Urothelium cell line (cell line): ENCODE measurements at regions not wholly inside any gene's neighbourhood (a gene's known extent, or its start where the extent isn't known, plus 50 kb on each side); places are given as distances from the start of the nearest gene placed in this dataset.
"Not testable (repeated sequence)": the region's sequence is repeated elsewhere in the genome, so short reads cannot be mapped to it uniquely, and the experiment has no call there.

Source experiments
- DNase-seq: peaks from one replicate; pipeline ENCODE4 v3.0.0; 2011; ENCODE audit warnings: low spot score, mixed read lengths
- FAIRE-seq: peaks from 2 replicates; lab custom pipeline; 2011; peaks lifted over from hg19 to GRCh38; lab: Jason Lieb, UNC

DNA sequence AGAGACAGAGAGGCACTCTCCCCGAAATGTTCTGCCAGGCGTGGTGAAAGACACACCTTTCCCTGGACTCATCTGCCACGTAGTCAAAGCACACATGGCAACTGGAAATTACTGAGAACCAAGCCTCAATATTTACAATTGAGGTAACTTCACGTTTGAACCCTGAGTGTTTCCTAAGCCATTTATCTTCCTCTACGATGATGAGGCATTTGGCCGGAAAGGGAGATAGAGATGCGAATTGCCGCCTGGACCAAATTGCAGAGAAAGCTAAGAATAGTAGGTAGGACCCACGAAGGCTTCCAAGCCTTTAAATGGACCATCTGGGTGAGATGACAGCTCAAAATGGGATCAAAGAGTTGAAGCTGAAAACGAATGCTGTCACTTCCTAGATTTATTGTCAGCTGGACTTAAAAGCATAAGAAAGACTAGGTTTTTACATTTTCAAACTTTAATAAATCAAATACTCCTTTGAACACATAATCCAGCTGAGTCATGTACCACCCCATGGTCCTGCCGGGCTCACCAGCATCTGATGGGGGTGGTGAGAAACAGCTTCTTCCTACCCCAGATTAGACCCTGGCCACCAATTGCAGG is 135.6 kb upstream of the LYZL2 start:
- no peak for DNase-seq
- FAIRE-seq = no peak

DNA sequence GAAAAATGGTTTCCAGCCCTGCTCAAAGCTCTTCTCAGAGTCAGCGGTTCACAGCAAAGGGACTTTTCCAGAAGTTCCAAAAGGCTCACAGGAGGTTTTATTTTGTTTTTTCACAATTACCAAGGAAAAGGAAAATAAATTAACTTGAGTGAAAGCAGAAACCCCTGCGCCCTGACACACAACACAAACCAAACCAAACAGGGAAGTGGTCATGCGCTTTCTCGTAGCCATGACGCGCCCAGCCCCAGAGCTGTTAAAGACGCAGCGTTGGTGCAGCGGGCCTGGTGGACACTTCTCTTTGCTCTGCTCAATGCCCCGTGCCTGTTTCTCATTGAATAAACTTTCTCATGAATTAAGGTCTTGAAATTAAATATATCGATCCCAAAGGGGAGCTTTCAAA is 134.4 kb upstream of the LYZL2 start:
- DNase-seq (no peak), FAIRE-seq (no peak)

- DNase-seq (no peak), FAIRE-seq (no peak)
Measured at GRCh38 chr10:30762620-30763019, 133.1 kb upstream of the LYZL2 start.

DNA sequence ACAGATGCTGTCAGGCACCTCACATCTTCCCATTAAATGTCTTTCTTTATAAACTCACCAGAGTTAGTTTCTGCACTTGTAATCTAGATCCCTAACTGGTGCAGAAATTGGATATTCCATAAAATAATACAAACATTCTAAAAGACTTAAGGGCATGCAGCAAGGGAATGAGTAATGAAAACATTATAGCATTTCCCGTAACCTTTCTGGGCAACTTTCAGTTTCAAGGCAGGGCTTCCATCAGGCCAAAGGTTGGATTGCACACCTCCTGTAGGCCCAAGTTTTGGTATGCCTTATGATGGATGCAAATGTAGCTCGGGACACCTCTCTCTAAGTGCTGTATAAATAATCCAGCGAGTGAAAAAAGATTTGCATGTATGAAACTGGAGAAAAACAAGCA is 129.9 kb upstream of the LYZL2 start:
- no peak for FAIRE-seq

GRCh38 chr10:30758338-30758737 is 128.8 kb upstream of the LYZL2 start:
- DNase-seq (no peak), FAIRE-seq (no peak)

More for the DNA sequence above, 129.9 kb upstream of the LYZL2 start:
- no peak for DNase-seq

DNA sequence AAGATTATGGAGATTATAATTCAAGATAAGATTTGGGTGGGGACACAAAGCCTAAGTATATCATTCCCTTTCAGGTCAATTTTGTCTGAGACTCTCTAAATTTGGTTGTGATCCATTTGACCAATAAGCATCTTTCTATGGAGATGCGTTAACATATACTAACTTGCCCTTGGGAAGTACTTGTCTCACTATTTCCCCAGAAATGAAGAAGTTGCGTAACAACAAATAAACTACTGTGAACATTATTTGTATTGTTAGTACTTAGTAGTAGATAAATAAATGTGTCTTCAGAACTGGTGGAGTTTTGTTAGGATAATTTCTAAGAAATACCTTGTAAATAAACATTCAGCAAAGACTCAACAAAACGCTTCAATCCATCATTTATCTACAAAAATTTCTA is 127.3 kb upstream of the LYZL2 start:
- no peak for DNase-seq
- FAIRE-seq = no peak

- no peak for FAIRE-seq
- no peak for DNase-seq
Measured at GRCh38 chr10:30756151-30756550, 126.6 kb upstream of the LYZL2 start.

DNA sequence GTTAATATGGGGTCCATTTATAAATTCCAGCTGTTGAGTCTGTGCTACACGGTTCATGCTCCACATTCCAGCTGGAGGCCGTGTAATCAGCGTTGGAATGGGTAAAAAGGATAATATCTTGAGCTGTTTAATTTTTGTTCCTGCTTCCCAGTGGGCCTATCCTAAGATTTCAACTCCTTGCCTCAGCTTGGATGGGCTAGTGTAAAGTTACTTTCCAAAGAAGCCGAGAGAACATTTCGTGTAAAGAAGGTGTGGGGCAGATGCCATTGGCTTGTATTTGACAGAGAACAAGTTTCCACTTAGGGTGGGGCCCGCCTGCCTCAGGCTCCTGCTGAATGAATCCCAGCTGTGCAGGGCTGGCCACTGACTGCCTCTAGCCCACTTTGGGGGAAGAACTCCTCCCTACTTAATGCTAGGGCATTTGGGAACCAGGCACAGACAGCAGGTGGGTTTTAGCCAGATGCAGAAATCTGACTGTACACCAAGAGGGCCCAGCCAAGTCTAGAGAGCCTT is 125.9 kb upstream of the LYZL2 start:
- DNase-seq (no peak), FAIRE-seq (no peak)

- FAIRE-seq (no peak), DNase-seq (no peak)
Measured at GRCh38 chr10:30752481-30752881, 122.9 kb upstream of the LYZL2 start.

DNA sequence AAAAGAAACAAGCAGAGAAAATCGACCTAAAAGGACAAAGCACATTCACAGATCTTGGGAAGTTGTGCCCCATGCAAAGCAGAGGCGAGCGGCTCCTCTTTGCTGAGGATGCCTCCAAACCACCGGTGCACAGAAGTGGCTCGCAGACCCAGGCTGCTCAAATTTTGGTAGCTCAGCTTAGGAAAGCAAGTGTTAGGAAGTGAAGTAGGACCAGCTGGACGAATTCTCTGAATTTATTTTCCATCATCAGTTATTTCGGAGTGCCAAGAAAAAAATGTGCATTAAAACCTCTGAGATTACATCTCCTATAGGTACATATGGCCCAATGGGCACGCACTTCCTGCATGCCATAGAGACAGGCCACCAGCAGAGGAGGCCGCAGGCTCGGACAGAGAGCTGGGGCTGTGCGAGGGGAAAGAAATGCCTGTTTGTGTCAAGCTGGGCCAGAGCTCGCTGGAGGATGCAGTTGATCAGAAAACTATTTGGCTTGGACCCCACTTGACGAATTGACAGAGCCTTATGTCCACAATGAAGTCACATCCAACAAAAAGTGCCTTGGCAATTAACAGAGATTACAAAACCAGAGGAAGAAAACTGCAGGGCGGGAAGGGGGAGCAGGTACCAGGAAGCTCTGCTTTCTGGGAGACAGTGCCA is 122.3 kb upstream of the LYZL2 start:
- FAIRE-seq = peak; percentile 86

GRCh38 chr10:30750971-30751677 is 121.6 kb upstream of the LYZL2 start:
- no peak for DNase-seq
- no peak for FAIRE-seq

More for the DNA sequence above, 122.3 kb upstream of the LYZL2 start:
- DNase-seq = peak; percentile 71

DNA sequence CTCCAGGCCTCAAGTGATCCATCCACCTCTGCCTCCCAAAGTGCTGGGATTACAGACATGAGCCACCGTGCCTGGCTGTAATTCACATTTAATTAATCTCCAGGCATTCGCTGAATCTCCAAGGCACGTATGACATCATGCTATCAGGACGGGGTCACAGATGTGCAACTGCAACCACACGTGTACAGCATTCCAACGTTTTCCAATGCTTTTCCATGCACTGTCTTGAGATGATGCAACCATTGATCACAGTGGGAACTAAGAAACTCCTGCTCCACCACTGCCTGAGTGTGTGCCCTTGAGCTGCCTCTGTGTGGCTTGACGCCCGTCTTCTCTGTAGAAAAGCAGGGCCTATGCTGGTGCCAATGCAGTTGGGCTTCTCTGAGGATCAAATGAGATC is 119.8 kb upstream of the LYZL2 start:
- peak; percentile 35 for FAIRE-seq
- DNase-seq = no peak

GRCh38 chr10:30748152-30748973 is 118.8 kb upstream of the LYZL2 start:
- FAIRE-seq = no peak

DNA sequence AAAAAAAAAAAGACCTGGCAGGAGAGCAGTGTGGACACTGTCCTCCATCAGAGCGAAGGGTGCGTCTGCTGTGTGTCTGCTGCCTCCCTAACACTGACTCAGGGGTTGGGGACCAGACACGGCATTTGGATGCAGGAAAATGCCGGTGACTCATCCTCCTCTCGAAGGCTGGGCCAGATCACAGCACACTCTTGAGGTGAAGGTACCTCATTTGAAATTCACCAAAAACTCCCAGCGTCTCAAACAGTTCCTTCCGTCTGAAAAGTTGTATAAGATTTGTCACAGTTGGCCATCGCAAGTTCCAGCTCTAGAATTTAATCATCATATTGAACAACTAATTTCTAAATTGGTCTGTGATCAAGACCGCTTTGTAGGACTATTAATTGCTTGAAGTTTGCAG is 118.1 kb upstream of the LYZL2 start:
- FAIRE-seq = no peak
- DNase-seq = peak; percentile 60

More at GRCh38 chr10:30748152-30748973, 118.8 kb upstream of the LYZL2 start:
- no peak for DNase-seq

DNA sequence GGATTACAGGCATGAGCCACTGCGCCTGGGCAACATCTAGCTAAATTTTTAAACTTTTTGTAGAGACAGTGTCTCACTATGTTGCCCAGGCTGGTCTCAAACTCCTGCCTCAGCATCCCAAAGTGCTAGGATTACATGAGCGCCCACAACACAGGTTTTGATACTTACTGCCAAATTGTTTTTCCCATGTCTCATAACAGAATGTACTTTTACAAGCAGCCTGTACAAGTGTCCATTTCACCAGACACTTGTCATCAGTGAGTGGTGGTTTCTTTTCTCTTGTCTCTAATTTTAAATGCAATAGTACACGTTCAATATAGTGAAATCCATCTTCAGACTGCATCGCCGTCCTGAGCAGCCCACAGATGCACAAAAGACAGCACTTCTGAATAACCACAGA is 116.4 kb upstream of the LYZL2 start:
- DNase-seq (no peak), FAIRE-seq (no peak)

GRCh38 chr10:30744106-30744505 is 114.6 kb upstream of the LYZL2 start:
- no peak for FAIRE-seq
- DNase-seq = no peak

- peak; percentile 9 for FAIRE-seq
- DNase-seq = no peak
Measured at GRCh38 chr10:30743586-30743985, 114.0 kb upstream of the LYZL2 start.

DNA sequence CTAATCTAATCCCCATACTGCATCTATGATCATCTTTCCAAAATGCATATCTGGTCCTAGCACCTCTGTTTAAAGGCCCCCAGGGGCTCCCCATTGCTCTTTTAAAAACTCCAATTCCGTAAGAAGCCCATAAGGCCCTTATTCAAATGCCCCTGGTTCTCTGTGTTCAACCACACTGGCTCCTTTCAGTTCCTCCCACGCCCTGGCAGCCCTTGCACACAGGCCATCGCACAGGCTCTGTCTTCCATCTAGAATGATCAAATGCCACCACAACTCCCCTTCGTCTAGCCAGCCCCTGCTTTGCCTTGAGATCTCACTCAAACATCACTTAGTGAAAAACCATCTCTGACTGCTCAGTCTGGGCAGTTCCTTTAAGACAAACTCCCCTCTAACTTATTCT is 112.9 kb upstream of the LYZL2 start:
- FAIRE-seq (no peak), DNase-seq (no peak)

DNA sequence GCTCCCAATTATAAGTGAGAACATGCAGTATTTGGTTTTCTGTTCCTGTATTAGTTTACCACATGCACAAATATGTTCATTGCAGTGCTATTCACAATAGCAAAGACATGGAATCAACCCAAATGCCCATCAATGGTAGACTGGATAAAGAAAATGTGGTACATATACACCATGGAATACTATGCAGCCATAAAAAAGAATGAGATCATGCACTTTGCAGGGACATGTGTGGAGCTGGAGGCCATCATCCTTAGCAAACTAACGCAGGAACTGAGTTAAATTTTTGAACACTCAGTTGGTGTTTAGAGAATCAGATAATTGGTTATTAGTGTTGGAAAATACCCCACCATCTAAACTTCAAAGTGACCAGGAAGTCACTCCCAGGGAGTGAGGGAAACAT is 111.2 kb upstream of the LYZL2 start:
- not testable (repeated sequence) for FAIRE-seq

GRCh38 chr10:30738416-30738815 is 108.9 kb upstream of the LYZL2 start:
- FAIRE-seq = no peak

More for the DNA sequence above, 111.2 kb upstream of the LYZL2 start:
- not testable (repeated sequence) for DNase-seq

DNA sequence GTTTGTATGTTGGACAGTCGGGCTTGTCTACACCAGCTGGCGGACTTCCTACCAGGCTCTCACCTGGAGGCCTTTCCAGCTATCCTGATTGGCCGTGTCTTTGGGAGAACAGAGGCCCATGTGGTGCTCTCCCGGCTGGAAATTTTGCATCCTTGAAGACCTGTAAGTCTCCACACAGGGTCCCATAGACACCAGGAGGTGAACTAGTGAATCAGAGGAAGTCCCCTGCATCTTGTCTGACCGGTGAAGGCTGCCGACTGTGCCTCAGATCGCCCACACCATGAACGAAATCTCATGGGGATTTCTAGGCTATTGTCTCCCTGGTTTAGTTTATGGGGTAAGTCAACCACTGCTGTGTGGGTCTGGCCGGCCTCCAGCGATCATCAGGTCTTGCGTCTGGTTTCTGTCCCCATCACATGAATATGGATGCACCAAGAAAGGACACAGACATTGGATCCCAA is 108.4 kb upstream of the LYZL2 start:
- DNase-seq (no peak), FAIRE-seq (no peak)

More at GRCh38 chr10:30738416-30738815, 108.9 kb upstream of the LYZL2 start:
- no peak for DNase-seq
